Fibroblast of skin of left quadriceps (primary cell): ENCODE measurements at regions not wholly inside any gene's neighbourhood (a gene's known extent, or its start where the extent isn't known, plus 50 kb on each side); places are given as distances from the start of the nearest gene placed in this dataset.
A peak's percentile ranks its signal among the peaks of the same experiment; 100 is the strongest.

Source experiments
- DNase-seq, 2 experiments: peaks; one replicate each; pipeline ENCODE4 v3.0.0-alpha.2; 2013; ENCODE audit warnings: low read depth in 2 of 2

DNA sequence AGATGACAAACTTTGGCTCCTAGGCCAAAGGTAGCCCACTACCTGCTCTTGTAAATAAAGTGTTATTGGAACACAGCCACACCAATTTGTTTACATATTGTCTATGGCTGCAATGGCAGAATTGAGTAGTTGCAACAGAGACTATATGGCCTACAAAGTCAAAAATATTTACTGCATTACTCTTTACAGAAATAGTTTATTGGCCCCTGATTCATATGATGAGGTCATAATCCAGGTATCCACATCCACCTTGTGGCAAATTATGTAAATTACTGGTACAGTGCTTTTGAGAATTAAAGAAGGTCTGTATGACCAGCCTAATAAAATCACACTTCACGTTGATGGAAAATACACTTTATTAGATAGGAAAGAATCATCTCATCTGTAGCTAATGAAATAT lies 337.0 kb upstream of the DDX53 start:
- DNase-seq, result no peak

- no peak for DNase-seq
These were observed 334.9 kb upstream of the DDX53 start for GRCh38 chrX:22664826-22665225.

DNA sequence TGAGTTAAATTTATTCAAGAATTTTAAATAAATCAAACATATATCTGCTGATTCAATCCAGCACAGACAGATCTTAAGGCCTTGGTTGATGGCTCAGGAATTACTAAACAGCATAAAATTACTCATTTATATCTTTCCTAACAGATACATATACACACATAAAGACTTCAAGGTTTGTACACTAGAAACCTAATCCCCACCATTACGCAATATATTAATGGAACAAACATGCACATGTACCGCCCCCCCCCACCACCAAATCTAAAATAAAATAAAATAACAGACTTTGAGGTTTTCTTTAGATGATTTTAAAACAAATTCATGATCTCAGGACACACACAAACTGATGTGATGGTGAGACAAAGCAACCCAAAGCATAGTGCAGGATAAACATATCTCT lies 333.9 kb upstream of the DDX53 start:
- no peak for DNase-seq

DNA sequence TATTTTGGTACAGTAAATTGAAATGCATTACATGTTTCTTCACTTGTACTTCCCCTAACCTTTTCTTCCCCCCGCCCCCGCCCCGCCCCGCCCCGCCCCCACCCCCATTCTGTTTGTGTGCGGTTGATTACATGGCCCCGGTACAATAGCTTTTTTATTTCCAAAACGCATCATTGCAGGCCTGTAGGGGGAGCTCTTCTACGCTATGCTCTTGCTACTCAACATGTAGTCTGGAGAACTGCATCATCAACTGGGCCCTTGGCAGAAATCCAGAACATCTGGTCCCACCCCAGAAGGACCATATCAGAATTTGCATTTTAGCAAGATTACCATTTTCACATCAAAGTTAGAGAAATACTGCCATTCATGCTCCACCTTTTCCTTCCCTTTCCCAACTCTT lies 333.3 kb upstream of the DDX53 start:
- DNase-seq, result no peak

- DNase-seq, result no peak
These were observed 324.8 kb upstream of the DDX53 start for GRCh38 chrX:22674932-22675331.

GRCh38 chrX:22686138-22686541 lies 313.6 kb upstream of the DDX53 start:
- DNase-seq, result peak; percentile 16 to 19

- DNase-seq, result no peak
These were observed 310.5 kb upstream of the DDX53 start for GRCh38 chrX:22689290-22689689.

- DNase-seq, result no peak
These were observed 309.6 kb upstream of the DDX53 start for GRCh38 chrX:22690116-22690515.

GRCh38 chrX:22691966-22692565 lies 307.7 kb upstream of the DDX53 start:
- DNase-seq, result no peak

DNA sequence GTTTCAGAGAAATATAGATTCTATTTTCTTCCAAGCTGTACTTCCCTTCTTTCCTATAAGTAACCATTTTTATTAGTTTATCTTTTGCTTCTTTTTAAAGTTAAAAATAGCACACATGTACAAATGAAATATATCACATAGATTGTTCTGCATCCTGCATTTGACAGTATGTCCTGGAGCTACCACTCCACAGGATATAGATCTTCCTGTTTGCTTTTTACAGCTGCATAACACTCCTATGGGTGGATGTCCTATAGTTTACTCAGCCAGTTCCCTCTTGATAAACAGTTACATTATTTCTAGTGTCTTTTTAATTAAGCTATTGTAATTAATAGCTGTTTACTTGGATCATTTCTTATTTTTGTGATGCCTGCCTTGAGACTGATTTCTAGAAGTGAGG lies 301.6 kb upstream of the DDX53 start:
- no peak for DNase-seq

DNA sequence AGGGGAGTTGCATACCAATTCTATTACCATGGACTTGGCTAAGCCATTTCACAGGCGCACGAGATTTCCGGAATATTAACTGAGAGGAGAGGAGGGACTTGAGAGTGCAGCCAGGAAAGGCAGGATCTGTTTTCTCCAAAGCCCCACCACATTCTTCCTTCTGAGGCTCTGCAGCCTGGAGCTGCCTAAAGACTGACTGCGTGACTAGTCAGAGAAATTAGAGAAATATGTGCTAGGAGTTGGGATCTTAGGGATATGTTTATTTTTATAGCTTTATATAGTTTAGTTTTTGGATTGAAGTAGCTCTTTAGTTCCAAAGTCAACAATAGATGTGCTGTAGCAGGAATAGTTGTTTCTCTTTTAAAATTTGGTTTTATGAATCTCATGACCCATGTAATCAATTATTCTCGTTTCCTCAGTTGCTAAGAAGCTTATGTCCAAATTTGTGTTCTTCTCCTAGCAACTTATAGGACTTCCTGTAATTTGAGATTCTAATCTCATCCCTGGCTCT lies 300.1 kb upstream of the DDX53 start:
- DNase-seq, result no peak

DNA sequence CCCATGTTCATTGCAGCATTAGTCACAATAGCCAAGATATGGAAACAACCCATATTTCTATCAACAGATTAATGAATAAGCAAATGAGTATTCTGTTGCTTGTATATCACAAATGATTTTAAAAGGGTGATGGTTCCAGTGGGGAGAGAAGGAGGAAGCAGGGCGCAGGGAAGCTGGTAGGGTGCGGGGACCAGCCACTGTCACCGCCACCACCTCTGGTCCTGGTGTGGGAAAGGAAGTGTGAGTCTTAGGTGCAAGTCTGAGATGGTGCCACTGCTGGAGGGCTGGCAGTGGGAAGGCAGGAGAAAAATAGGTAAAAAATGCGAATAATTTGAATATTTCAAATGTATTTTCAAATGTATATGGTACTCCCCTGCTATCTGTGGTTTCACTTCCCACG lies 286.8 kb upstream of the DDX53 start:
- DNase-seq, result no peak

- no peak for DNase-seq
These were observed 269.2 kb upstream of the DDX53 start for GRCh38 chrX:22730542-22730941.

- DNase-seq, result no peak
These were observed 262.2 kb upstream of the DDX53 start for GRCh38 chrX:22737541-22737940.

GRCh38 chrX:22739276-22739675 lies 260.5 kb upstream of the DDX53 start:
- peak; percentile 15 to 16 for DNase-seq

GRCh38 chrX:22740836-22741235 lies 258.9 kb upstream of the DDX53 start:
- no peak for DNase-seq

DNA sequence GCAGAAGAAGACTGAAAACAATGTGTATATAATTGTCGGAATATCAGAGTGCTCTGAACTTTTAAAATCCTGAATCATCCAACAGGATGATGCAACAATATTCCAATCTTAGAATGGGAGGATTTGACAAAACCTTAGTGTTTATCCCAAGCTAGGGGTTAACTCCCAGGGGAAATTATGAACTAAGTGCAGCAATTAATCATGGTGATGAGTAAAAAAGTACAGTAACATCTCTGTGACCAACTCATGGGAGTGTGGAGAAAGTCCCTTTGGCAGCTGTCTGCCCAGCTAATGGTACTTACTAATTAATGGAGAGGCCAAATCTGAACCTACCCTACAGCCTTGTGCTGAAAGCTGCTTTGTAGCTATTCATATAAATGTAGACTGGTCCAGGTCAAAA lies 257.6 kb upstream of the DDX53 start:
- DNase-seq, result peak; percentile 56 to 60

- DNase-seq, result no peak
These were observed 253.7 kb upstream of the DDX53 start for GRCh38 chrX:22746081-22746480.

DNA sequence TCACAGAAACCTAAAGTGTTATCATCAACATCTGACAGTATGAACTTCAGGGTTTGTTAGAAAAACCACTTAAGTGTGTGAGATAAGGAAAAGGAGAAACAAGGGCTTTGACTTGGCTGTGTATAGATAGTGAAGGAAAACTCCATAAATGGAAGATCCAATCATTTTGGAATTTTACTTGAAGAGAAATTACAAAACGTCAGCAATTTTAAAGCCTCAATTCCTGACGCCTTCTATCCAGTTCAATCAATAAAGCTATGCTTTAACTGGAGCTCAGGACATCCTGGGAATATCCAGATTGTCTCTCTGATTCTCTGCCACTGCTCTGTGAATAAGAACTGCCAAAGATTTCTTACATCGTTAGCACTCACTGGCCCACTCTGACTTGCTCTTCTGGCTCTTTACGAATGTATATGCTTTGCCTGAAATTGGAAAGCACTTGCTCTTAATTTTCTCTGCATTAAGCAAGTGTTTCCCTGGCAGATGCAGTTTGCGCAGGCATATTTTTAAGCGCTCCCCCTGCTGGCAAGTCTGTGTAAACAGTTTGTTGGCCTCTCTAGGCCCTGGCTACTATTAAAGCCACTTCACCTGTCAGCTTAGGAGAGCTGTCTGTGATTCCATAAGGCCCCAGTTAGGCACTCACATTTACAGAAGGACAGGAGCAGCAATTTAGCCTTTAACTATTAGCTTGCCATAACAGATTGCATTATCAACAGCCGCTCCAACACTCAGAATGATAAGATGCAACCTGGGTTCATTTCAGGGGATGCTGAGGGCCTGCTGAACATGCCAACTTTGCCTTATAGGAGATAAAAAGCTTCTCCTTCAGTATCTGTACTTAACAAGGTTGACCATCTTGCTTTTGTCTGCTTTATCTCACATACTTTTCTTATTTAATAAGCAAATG lies 251.4 kb upstream of the DDX53 start:
- peak; percentile 3 to 4 for DNase-seq

DNA sequence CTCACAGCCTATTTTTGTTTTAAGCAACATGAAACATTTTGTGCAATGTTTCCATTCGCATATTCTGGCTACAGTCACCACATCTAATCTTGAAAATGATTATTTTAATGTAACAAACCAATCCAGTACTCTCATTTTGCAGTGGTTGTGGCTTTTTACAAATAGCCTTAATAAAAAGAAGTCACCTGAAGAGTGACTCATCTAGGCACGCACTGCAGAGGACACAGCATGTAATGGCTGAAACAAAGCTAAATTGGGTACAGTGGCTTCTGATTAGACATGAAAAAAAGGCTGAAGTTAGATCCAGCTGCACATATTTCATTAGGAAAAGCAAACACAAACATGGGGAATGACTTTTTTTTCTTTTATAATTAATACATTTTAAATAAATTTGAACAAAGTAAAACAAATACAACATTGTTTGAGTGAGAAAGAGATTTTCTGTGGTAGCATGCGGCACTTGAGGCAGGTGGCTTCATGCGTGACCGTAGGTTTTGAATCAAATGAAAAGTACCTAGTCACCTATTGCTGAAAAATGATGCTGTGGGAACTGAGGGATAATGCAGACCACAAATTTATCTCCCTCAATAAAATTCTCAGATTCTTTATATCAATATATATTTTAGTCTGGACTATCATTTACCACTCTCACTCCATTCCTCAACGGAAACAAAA lies 240.8 kb upstream of the DDX53 start:
- DNase-seq, result no peak

DNA sequence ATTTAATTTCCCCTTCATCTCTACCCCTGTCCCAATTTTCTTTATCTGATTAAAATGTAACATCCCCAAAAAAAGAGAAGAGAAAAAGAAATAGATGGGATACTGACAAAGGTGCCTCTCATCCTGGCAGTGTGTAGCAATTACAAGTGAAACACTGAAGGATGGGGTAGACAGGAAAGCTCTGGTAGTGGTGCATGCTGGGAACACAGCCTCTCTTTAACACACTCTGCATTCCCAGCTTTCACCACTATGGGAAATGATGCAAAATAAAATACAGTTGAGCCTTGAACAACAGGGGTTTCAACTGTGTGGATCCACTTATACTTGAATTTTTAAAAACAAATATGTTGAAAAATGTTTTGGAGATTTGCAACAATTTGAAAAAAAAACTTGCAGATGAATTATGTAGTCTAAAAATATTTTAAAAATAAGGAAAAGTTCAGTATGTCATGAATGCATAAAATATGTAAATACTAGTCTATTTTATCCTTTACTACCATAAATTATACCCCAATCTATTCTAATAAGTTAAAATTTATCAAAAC lies 239.2 kb upstream of the DDX53 start:
- DNase-seq, result no peak

DNA sequence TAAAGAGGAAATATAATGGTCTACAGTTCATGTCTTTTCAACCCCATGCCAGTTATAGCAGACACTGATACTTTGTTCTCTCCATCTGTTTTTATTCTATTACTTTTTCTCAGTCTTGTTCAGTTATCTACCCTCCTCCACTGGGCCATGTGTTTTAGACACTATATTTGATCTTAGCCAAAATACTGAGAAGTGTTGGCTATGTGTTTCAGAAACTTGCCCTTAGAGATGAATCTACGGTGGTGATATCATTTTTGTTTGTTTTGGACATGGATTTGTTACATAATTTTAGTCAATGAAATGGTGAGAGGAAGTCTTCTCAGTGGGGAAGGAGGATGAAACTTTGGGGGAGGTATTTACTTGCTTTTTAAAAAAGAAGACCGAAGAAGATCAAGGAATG lies 211.5 kb upstream of the DDX53 start:
- DNase-seq, result no peak
